ENCODE measurements at regions not wholly inside any gene's neighbourhood (a gene's known extent, or its start where the extent isn't known, plus 50 kb on each side); places are given as distances from the start of the nearest gene placed in this dataset.
"Not testable (repeated sequence)": the region's sequence is repeated elsewhere in the genome, so short reads cannot be mapped to it uniquely, and the experiment has no call there.

GRCh38 chr10:93221171-93221496, 147.4 kb downstream of the CYP26A1 start:
- DNase-seq (ENCODE audit: low read depth) = no peak

GRCh38 chr10:93221521-93221920, 147.8 kb downstream of the CYP26A1 start:
- no peak for DNase-seq (ENCODE audit: low read depth)

GRCh38 chr10:93222211-93222754, 148.6 kb downstream of the CYP26A1 start:
- DNase-seq (ENCODE audit: low read depth) = peak; percentile 8

GRCh38 chr10:93222876-93223275, 149.2 kb downstream of the CYP26A1 start:
- DNase-seq (ENCODE audit: low read depth) = no peak

- DNase-seq (ENCODE audit: low read depth) = no peak
Measured at GRCh38 chr10:93223336-93223735, 149.6 kb downstream of the CYP26A1 start.

GRCh38 chr10:93224005-93224779, 150.5 kb downstream of the CYP26A1 start:
- DNase-seq (ENCODE audit: low read depth) = peak; percentile 27

- no peak for DNase-seq (ENCODE audit: low read depth)
Measured at GRCh38 chr10:93225938-93226337, 152.2 kb downstream of the CYP26A1 start.

GRCh38 chr10:93226619-93227018, 152.9 kb downstream of the CYP26A1 start:
- DNase-seq (ENCODE audit: low read depth) = no peak

GRCh38 chr10:93230596-93230995, 156.9 kb downstream of the CYP26A1 start:
- DNase-seq (ENCODE audit: low read depth) = not testable (repeated sequence)

GRCh38 chr10:93232159-93232558, 158.5 kb downstream of the CYP26A1 start:
- not testable (repeated sequence) for DNase-seq (ENCODE audit: low read depth)

GRCh38 chr10:93234940-93235339, 161.2 kb downstream of the CYP26A1 start:
- not testable (repeated sequence) for DNase-seq (ENCODE audit: low read depth)

GRCh38 chr10:93235686-93236085, 162.0 kb downstream of the CYP26A1 start:
- DNase-seq (ENCODE audit: low read depth) = peak; percentile 84

- DNase-seq (ENCODE audit: low read depth) = peak; percentile 28
Measured at GRCh38 chr10:93236393-93237040, 162.8 kb downstream of the CYP26A1 start.

- DNase-seq (ENCODE audit: low read depth) = no peak
Measured at GRCh38 chr10:93245147-93245546, 171.5 kb downstream of the CYP26A1 start.

- DNase-seq (ENCODE audit: low read depth) = no peak
Measured at GRCh38 chr10:93245779-93246178, 172.1 kb downstream of the CYP26A1 start.

GRCh38 chr10:93248583-93249227, 175.0 kb downstream of the CYP26A1 start:
- DNase-seq (ENCODE audit: low read depth) = no peak

- DNase-seq (ENCODE audit: low read depth) = no peak
Measured at GRCh38 chr10:93250010-93250409, 176.3 kb downstream of the CYP26A1 start.

- DNase-seq (ENCODE audit: low read depth) = no peak
Measured at GRCh38 chr10:93254180-93254853, 180.6 kb downstream of the CYP26A1 start.

GRCh38 chr10:93255546-93255945, 181.9 kb downstream of the CYP26A1 start:
- no peak for DNase-seq (ENCODE audit: low read depth)
